ENCODE measurements at regions not wholly inside any gene's neighbourhood (a gene's known extent, or its start where the extent isn't known, plus 50 kb on each side); places are given as distances from the start of the nearest gene placed in this dataset.

GRCh38 chr2:9096761-9097160, 93.3 kb upstream of the MBOAT2 start:
- no peaks in the 10 kb centered on the region for H3K9me3 ChIP-seq (ENCODE audit: control insufficient read depth, insufficient read depth, low read depth, low read length)
- TF ChIP-seq SIN3A (IDR thresholded peaks at IDR 0.05; ENCODE audit: borderline replicate concordance, insufficient read depth, low read depth, low read length) (no peak), POLR2AphosphoS5 (IDR thresholded peaks at IDR 0.05; ENCODE audit: low read depth, low read length) (no peak), TCF7L2 (IDR thresholded peaks at IDR 0.05; ENCODE audit: low read depth, low read length) (no peak), REST (IDR thresholded peaks at IDR 0.05; ENCODE audit: insufficient read depth in 1 of 2, low read depth in 2 of 2, low read length in 1 of 2) (no peak), CTCF (IDR thresholded peaks at IDR 0.05) (no peak)
- H3K27ac ChIP-seq (ENCODE audit: low read length) = no peak overlapping the region
- no peaks in the 10 kb centered on the region for H3K36me3 ChIP-seq (ENCODE audit: control insufficient read depth, insufficient read depth, low read length)
- H3K4me3 ChIP-seq (ENCODE audit: low read depth in 2 of 2, low read length in 2 of 2) = no peak overlapping the region
- in situ Hi-C loops (cut with HindIII; ENCODE audit: low pct_unique_long_range_greater_than_20kb, low sequenced_read_pairs) = no loop called here
- ATAC-seq (no peak), DNase-seq (ENCODE audit: low read depth, low spot score) (no peak)
- no peaks in the 10 kb centered on the region for H3K27me3 ChIP-seq (ENCODE audit: control insufficient read depth, insufficient read depth, low read length)
- no peaks in the 10 kb centered on the region for H3K4me1 ChIP-seq (ENCODE audit: control insufficient read depth, insufficient read depth, low read length)
- intact Hi-C loops (cut with micrococcal nuclease; ENCODE audit: unreplicated experiment) = no loop called here
- ChIA-PET POLR2A (interaction anchor here (0.6 kb wide), 1 partner anchor 42 kb away, joined by 6 read pairs; no protein-coding TSS in a partner anchor), CTCF (no interaction called here)
- BruUV-seq (replicated peaks) = no TSS peak

- Histone ChIP-seq H3K27ac (ENCODE audit: low read length) (no peak overlapping the region), H3K4me1 (ENCODE audit: control insufficient read depth, insufficient read depth, low read length) (no peaks in the 10 kb centered on the region), H3K4me3 (ENCODE audit: low read depth in 2 of 2, low read length in 2 of 2) (no peak overlapping the region), H3K9me3 (ENCODE audit: control insufficient read depth, insufficient read depth, low read depth, low read length) (no peaks in the 10 kb centered on the region), H3K27me3 (ENCODE audit: control insufficient read depth, insufficient read depth, low read length) (no peaks in the 10 kb centered on the region), H3K36me3 (ENCODE audit: control insufficient read depth, insufficient read depth, low read length) (no peaks in the 10 kb centered on the region)
- TF ChIP-seq SIN3A (IDR thresholded peaks at IDR 0.05; ENCODE audit: borderline replicate concordance, insufficient read depth, low read depth, low read length) (no peak), TCF7L2 (IDR thresholded peaks at IDR 0.05; ENCODE audit: low read depth, low read length) (no peak), POLR2AphosphoS5 (IDR thresholded peaks at IDR 0.05; ENCODE audit: low read depth, low read length) (no peak), REST (IDR thresholded peaks at IDR 0.05; ENCODE audit: insufficient read depth in 1 of 2, low read depth in 2 of 2, low read length in 1 of 2) (no peak), CTCF (IDR thresholded peaks at IDR 0.05) (no peak)
- intact Hi-C loops (cut with micrococcal nuclease; ENCODE audit: unreplicated experiment) = no loop called here
- ATAC-seq (no peak), DNase-seq (ENCODE audit: low read depth, low spot score) (no peak)
- POLR2A ChIA-PET = no interaction called here
- no TSS peak for BruUV-seq (replicated peaks)
- in situ Hi-C loops (cut with HindIII; ENCODE audit: low pct_unique_long_range_greater_than_20kb, low sequenced_read_pairs) = no loop called here
- CTCF ChIA-PET = no interaction called here
These were observed 92.2 kb upstream of the MBOAT2 start for GRCh38 chr2:9095690-9096089.
